ENCODE measurements at regions not wholly inside any gene's neighbourhood (a gene's known extent, or its start where the extent isn't known, plus 50 kb on each side); places are given as distances from the start of the nearest gene placed in this dataset.

GRCh38 chr6:91045161-91045560, 458.3 kb upstream of the MAP3K7 start:
- Mint-ChIP-seq H3K27ac (no peak overlapping the region), H3K27me3 (ENCODE audit: low read depth) (no peaks in the 10 kb centered on the region; the same call in 1 of the 2 replicates), H3K9me3 (peaks cover 0 to 1% of the 10 kb centered on the region in 2 experiments; a peak in 2 of 5 replicates), H3K4me1 (no peaks in the 10 kb centered on the region), H3K4me3 (no peak overlapping the region), H3K36me3 (ENCODE audit: insufficient read depth in 1 of 3, low read depth in 3 of 3) (no peaks in the 10 kb centered on the region)
- Histone ChIP-seq H3K79me2 (ENCODE audit: insufficient read depth, low read length) (no peaks in the 10 kb centered on the region), H3K9ac (ENCODE audit: extremely low read depth, insufficient read length, low read length) (no peak overlapping the region), H4K91ac (ENCODE audit: insufficient read length, low read depth, low read length) (no peak overlapping the region), H3K79me1 (ENCODE audit: insufficient read depth, low read depth, low read length, poor library complexity, severe bottlenecking) (no peaks in the 10 kb centered on the region), H2BK5ac (ENCODE audit: insufficient read length, low read length) (no peak overlapping the region), H3T11ph (ENCODE audit: low read length) (no peak overlapping the region), H2BK15ac (ENCODE audit: low read depth, low read length) (no peak overlapping the region), H3K4ac (ENCODE audit: low read depth, low read length) (no peak overlapping the region), H3K27me3 (ENCODE audit: insufficient read depth, low read length) (no peaks in the 10 kb centered on the region), H4K8ac (replicated peaks; ENCODE audit: insufficient read length, low read depth, low read length) (no peak overlapping the region), H3K14ac (ENCODE audit: insufficient read depth, low read length) (no peak overlapping the region), H4K20me1 (ENCODE audit: control insufficient read depth, insufficient read depth, insufficient read length) (no peaks in the 10 kb centered on the region), H3K27ac (ENCODE audit: insufficient read length, low read depth, low read length) (no peak overlapping the region), H3K4me2 (ENCODE audit: insufficient read depth, insufficient read length, low read length) (no peak overlapping the region), H3K23ac (ENCODE audit: insufficient read length, low read depth, low read length) (no peak overlapping the region), H2AK5ac (ENCODE audit: insufficient read length, low read length) (no peak overlapping the region), H3K23me2 (ENCODE audit: insufficient read length, low read depth, low read length, poor library complexity, severe bottlenecking) (no peaks in the 10 kb centered on the region), H4K5ac (ENCODE audit: insufficient read length, low read depth, low read length) (no peak overlapping the region), H3K9me3 (ENCODE audit: control insufficient read depth, low read depth, low read length) (no peaks in the 10 kb centered on the region), H3K18ac (ENCODE audit: insufficient read length, low read depth, low read length) (no peak overlapping the region), H2AFZ (ENCODE audit: low read length) (no peak overlapping the region), H3K4me1 (ENCODE audit: insufficient read depth, low read length) (no peaks in the 10 kb centered on the region), H2BK120ac (ENCODE audit: low read depth, low read length, poor library complexity, severe bottlenecking) (no peak overlapping the region), H2BK20ac (ENCODE audit: low read depth, low read length, poor library complexity, severe bottlenecking) (no peak overlapping the region), H3K56ac (ENCODE audit: insufficient read length, low read depth, low read length) (no peak overlapping the region), H2BK12ac (ENCODE audit: insufficient read length, low read depth, low read length) (no peak overlapping the region)
- no peak for TF ChIP-seq CTCF (conservative IDR thresholded peaks at IDR 0.05)
- no CpG with 5 or more reads among the region's 1 CpG for WGBS (ENCODE audit: extremely low coverage, insufficient read length, low lambda C conversion rate)
- no peak for DNase-seq

All from H9 (cell line).